ENCODE measurements at regions not wholly inside any gene's neighbourhood (a gene's known extent, or its start where the extent isn't known, plus 50 kb on each side); places are given as distances from the start of the nearest gene placed in this dataset.

DNA sequence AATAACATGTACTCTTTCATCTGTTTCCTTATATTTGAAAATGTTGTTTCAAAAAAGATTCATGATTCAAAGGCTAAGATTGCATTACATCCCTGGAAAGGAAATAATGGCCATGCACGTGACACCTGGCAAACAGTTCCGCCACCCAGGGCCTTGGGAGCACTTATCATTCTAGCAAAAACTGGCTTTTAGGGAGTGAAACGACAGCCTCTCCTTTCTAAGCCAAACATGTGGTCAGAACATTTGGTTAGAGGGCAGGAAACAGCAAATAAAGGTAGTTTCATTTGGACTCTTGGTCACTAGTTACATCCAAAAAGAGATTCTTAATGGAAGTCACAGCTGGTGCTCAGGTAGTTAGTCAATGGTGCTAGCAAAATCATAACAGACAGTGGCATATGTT, 83.5 kb downstream of the FAS start:
- Mint-ChIP-seq H3K4me1 (peaks cover 3 to 11% of the 10 kb centered on the region in 2 experiments), H3K9me3 (no peaks in the 10 kb centered on the region), H3K27me3 (ENCODE audit: low read depth) (no peaks in the 10 kb centered on the region), H3K36me3 (ENCODE audit: insufficient read depth in 1 of 3, low read depth in 3 of 3) (no peaks in the 10 kb centered on the region), H3K27ac (no peak overlapping the region), H3K4me3 (no peak overlapping the region)
- Histone ChIP-seq H3K9me3 (ENCODE audit: control insufficient read depth, low read depth, low read length) (no peaks in the 10 kb centered on the region), H3K27ac (ENCODE audit: insufficient read length, low read depth, low read length) (no peak overlapping the region), H3K23me2 (ENCODE audit: insufficient read length, low read depth, low read length, poor library complexity, severe bottlenecking) (no peaks in the 10 kb centered on the region), H4K5ac (ENCODE audit: insufficient read length, low read depth, low read length) (no peak overlapping the region), H3K56ac (ENCODE audit: insufficient read length, low read depth, low read length) (no peak overlapping the region), H4K91ac (ENCODE audit: insufficient read length, low read depth, low read length) (no peak overlapping the region), H3K23ac (ENCODE audit: insufficient read length, low read depth, low read length) (no peak overlapping the region), H2AK5ac (ENCODE audit: insufficient read length, low read length) (no peak overlapping the region), H4K8ac (replicated peaks; ENCODE audit: insufficient read length, low read depth, low read length) (no peak overlapping the region), H2AFZ (ENCODE audit: low read length) (no peak overlapping the region), H3K18ac (ENCODE audit: insufficient read length, low read depth, low read length) (no peak overlapping the region), H3K4ac (ENCODE audit: low read depth, low read length) (no peak overlapping the region), H3K4me1 (ENCODE audit: insufficient read depth, low read length) (0 out of 2 replicates have a peak, but pooled peaks cover 4% of the 10 kb centered on the region), H3K4me2 (ENCODE audit: insufficient read depth, insufficient read length, low read length) (no peak overlapping the region), H2BK15ac (ENCODE audit: low read depth, low read length) (no peak overlapping the region), H2BK20ac (ENCODE audit: low read depth, low read length, poor library complexity, severe bottlenecking) (no peak overlapping the region), H3K14ac (ENCODE audit: insufficient read depth, low read length) (no peak overlapping the region), H2BK5ac (ENCODE audit: insufficient read length, low read length) (no peak overlapping the region), H2BK12ac (ENCODE audit: insufficient read length, low read depth, low read length) (no peak overlapping the region), H3K79me2 (ENCODE audit: insufficient read depth, low read length) (no peaks in the 10 kb centered on the region), H3K79me1 (ENCODE audit: insufficient read depth, low read depth, low read length, poor library complexity, severe bottlenecking) (no peaks in the 10 kb centered on the region), H3K27me3 (ENCODE audit: insufficient read depth, low read length) (no peaks in the 10 kb centered on the region), H4K20me1 (ENCODE audit: control insufficient read depth, insufficient read depth, insufficient read length) (no peaks in the 10 kb centered on the region), H2BK120ac (ENCODE audit: low read depth, low read length, poor library complexity, severe bottlenecking) (no peak overlapping the region), H3T11ph (ENCODE audit: low read length) (no peak overlapping the region), H3K9ac (ENCODE audit: extremely low read depth, insufficient read length, low read length) (no peak overlapping the region)
- TF ChIP-seq, protein P1, sequence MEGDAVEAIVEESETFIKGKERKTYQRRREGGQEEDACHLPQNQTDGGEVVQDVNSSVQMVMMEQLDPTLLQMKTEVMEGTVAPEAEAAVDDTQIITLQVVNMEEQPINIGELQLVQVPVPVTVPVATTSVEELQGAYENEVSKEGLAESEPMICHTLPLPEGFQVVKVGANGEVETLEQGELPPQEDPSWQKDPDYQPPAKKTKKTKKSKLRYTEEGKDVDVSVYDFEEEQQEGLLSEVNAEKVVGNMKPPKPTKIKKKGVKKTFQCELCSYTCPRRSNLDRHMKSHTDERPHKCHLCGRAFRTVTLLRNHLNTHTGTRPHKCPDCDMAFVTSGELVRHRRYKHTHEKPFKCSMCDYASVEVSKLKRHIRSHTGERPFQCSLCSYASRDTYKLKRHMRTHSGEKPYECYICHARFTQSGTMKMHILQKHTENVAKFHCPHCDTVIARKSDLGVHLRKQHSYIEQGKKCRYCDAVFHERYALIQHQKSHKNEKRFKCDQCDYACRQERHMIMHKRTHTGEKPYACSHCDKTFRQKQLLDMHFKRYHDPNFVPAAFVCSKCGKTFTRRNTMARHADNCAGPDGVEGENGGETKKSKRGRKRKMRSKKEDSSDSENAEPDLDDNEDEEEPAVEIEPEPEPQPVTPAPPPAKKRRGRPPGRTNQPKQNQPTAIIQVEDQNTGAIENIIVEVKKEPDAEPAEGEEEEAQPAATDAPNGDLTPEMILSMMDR (conservative IDR thresholded peaks at IDR 0.05) = no peak
- no peak for DNase-seq
- no CpG with 5 or more reads among the region's 3 CpGs for WGBS (ENCODE audit: extremely low coverage, insufficient read length, low lambda C conversion rate)
